GM12878 (cell line): ENCODE measurements at regions not wholly inside any gene's neighbourhood (a gene's known extent, or its start where the extent isn't known, plus 50 kb on each side); places are given as distances from the start of the nearest gene placed in this dataset.

Source experiments
- ATAC-seq: fragments of 200-7000 bp; cut with Tn5 transposase; 3 replicates; pipeline ENCODE4 v1.9.1; 2020; ENCODE audit warnings: mild to moderate bottlenecking, moderate library complexity
- BruUV-seq: library from RNA; stranded (reverse); fragments of 400-500 nt; replicated peaks from 2 replicates; lab custom pipeline; 2021; lab: Mats Ljungman, UMichigan
- CTCF ChIA-PET: fragments of 300-600 bp; sonication (Branson Sonifier 250); formaldehyde crosslinking; extraction: SDS; loops from one replicate; lab custom pipeline; 2021; ENCODE audit warnings: inconsistent platforms; lab: Yijun Ruan, JAX
- POLR2A ChIA-PET: fragments of 350-600 bp; formaldehyde crosslinking; extraction: SDS; loops from one replicate; lab custom pipeline; 2021; ENCODE audit warnings: inconsistent platforms; lab: Charles Lee
- RAD21 ChIA-PET: fragments of 300-600 bp; sonication (Branson Sonifier 250); formaldehyde crosslinking; loops from one replicate; lab custom pipeline; 2023; ENCODE audit warnings: antibody characterized with exemption; ENCODE audit not compliant: unreplicated experiment; lab: Charles Lee
- SMC1A ChIA-PET: fragments of 300-600 bp; sonication (Branson Sonifier 250); formaldehyde crosslinking; loops from one replicate; lab custom pipeline; 2023; ENCODE audit not compliant: unreplicated experiment, uncharacterized antibody; lab: Charles Lee
- DNase-seq: peaks from one replicate; pipeline ENCODE4 v3.0.0-alpha.2; 2011; ENCODE audit warnings: low read depth, low spot score
- FAIRE-seq: peaks from 3 replicates; lab custom pipeline; 2011; peaks lifted over from hg19 to GRCh38; lab: Jason Lieb, UNC
- H2AFZ ChIP-seq: 2 replicates; pipeline ENCODE4 v1.6.0; 2011; ENCODE audit warnings: low read depth, low read length, control low read depth; ENCODE audit not compliant: control insufficient read depth
- H3K27ac ChIP-seq: 2 replicates; pipeline ENCODE4 v1.5.1; 2011; ENCODE audit warnings: control low read depth; ENCODE audit not compliant: control insufficient read depth, insufficient read depth
- H3K27me3 ChIP-seq, 2 experiments: replicated peaks in 1 of 2; 2 replicates each; pipeline versions ENCODE4 v1.6.0 to v1.6.1; 2011; ENCODE audit warnings: low read length in 1 of 2; ENCODE audit not compliant: control insufficient read depth in 2 of 2, insufficient read depth in 2 of 2
- H3K36me3 ChIP-seq, 2 experiments: 2 replicates each; pipeline ENCODE4 v1.5.1; 2011; ENCODE audit warnings: low read length in 1 of 2; ENCODE audit not compliant: control insufficient read depth in 2 of 2, insufficient read depth in 2 of 2
- H3K4me1 ChIP-seq: 2 replicates; pipeline ENCODE4 v1.6.1; 2011; ENCODE audit warnings: mild to moderate bottlenecking, low read length, moderate library complexity, mixed read lengths; ENCODE audit not compliant: control insufficient read depth, insufficient read depth
- H3K4me2 ChIP-seq: 2 replicates; pipeline ENCODE4 v1.6.0; 2011; ENCODE audit warnings: control low read depth; ENCODE audit not compliant: control insufficient read depth, insufficient read depth
- H3K4me3 ChIP-seq: fragments of 200-600 bp; sonication (generic); 2 replicates; pipeline ENCODE4 v1.5.1; 2016
- H3K79me2 ChIP-seq: 2 replicates; pipeline ENCODE4 v1.6.0; 2011; ENCODE audit warnings: low read length; ENCODE audit not compliant: control insufficient read depth, insufficient read depth
- H3K9ac ChIP-seq: 2 replicates; pipeline ENCODE4 v1.8.0; 2011; ENCODE audit warnings: low read length, control low read depth, mixed read lengths; ENCODE audit not compliant: control insufficient read depth, insufficient read depth
- H3K9me3 ChIP-seq: replicated peaks from 3 replicates; pipeline ENCODE4 v1.5.1; 2011; ENCODE audit warnings: mild to moderate bottlenecking, low read length; ENCODE audit not compliant: control insufficient read depth, insufficient read depth
- H4K20me1 ChIP-seq: 2 replicates; pipeline ENCODE4 v1.6.0; 2011; ENCODE audit not compliant: control insufficient read depth, insufficient read depth
- EED ChIP-seq: sonication (generic); IDR thresholded peaks from 2 replicates; pipeline ENCODE4 v1.6.1; 2016; ENCODE audit warnings: antibody characterized with exemption, low read depth
- EGR1 ChIP-seq, 2 experiments: IDR thresholded peaks; 1 replicate in 1 of 2; 2 replicates in 1 of 2; pipeline ENCODE4 v1.6.1; 2011 to 2012; ENCODE audit warnings: low read depth in 2 of 2, low read length in 2 of 2, borderline replicate concordance in 1 of 2, mild to moderate bottlenecking in 1 of 2, moderate library complexity in 1 of 2
- FOS ChIP-seq: IDR thresholded peaks from 3 replicates; pipeline ENCODE4 v1.6.1; 2011; ENCODE audit warnings: borderline replicate concordance; ENCODE audit not compliant: insufficient read length; ENCODE audit errors: extremely low read depth
- HCFC1 ChIP-seq: fragments of 150-350 bp; IDR thresholded peaks from 2 replicates; pipeline ENCODE4 v1.6.1; 2014; ENCODE audit warnings: low read length
- IKZF1 ChIP-seq: fragments of 450-650 bp; conservative IDR thresholded peaks from 2 replicates; pipeline ENCODE4 v1.6.1; 2017; ENCODE audit warnings: antibody characterized with exemption, mild to moderate bottlenecking
- JUND ChIP-seq: IDR thresholded peaks from 2 replicates; pipeline ENCODE4 v1.6.1; 2012; ENCODE audit warnings: low read depth, mild to moderate bottlenecking, low read length, improper control_type of control experiment, moderate library complexity
- MYB ChIP-seq: fragments of 150-350 bp; IDR thresholded peaks from 2 replicates; pipeline ENCODE4 v1.6.1; 2014; ENCODE audit warnings: mild to moderate bottlenecking, low read depth, low read length, borderline replicate concordance
- NFYA ChIP-seq: IDR thresholded peaks from 2 replicates; pipeline ENCODE4 v1.6.1; 2011; ENCODE audit warnings: low read depth, mild to moderate bottlenecking, low read length, improper control_type of control experiment, borderline replicate concordance
- POLR2AphosphoS2 ChIP-seq: IDR thresholded peaks from 2 replicates; pipeline ENCODE4 v1.6.1; 2011; ENCODE audit warnings: low read depth, mild to moderate bottlenecking, low read length, improper control_type of control experiment, moderate library complexity
- RAD21 ChIP-seq: IDR thresholded peaks from 2 replicates; pipeline ENCODE4 v1.6.1; 2011; ENCODE audit warnings: mild to moderate bottlenecking, low read depth, low read length, moderate library complexity; ENCODE audit not compliant: insufficient read depth
- RB1 ChIP-seq: fragments of 450-650 bp; formaldehyde crosslinking; IDR thresholded peaks from 2 replicates; pipeline ENCODE4 v1.6.1; 2017; ENCODE audit warnings: mild to moderate bottlenecking, borderline replicate concordance
- SRF ChIP-seq, 2 experiments: IDR thresholded peaks; 2 replicates each; pipeline ENCODE4 v1.6.1; 2011; ENCODE audit warnings: low read depth in 2 of 2, low read length in 2 of 2, mild to moderate bottlenecking in 1 of 2, moderate library complexity in 1 of 2
- STAT1 ChIP-seq: fragments of 450-650 bp; conservative IDR thresholded peaks from 2 replicates; pipeline ENCODE4 v1.6.1; 2014; ENCODE audit warnings: antibody characterized with exemption, mild to moderate bottlenecking
- STAT3 ChIP-seq: IDR thresholded peaks from 2 replicates; pipeline ENCODE4 v1.6.1; 2011; ENCODE audit warnings: low read depth, low read length, improper control_type of control experiment
- WRNIP1 ChIP-seq: IDR thresholded peaks from 2 replicates; pipeline ENCODE4 v1.6.1; 2011; ENCODE audit warnings: low read depth, low read length, improper control_type of control experiment, borderline replicate concordance
- WGBS: methylation state at CpG from one replicate; pipeline ENCODE4 v1.1.6; 2016; ENCODE audit warnings: low lambda C conversion rate; ENCODE audit not compliant: insufficient replicate concordance, insufficient coverage; ENCODE audit errors: missing lambda C conversion rate; 5-methylcytosine and 5-hydroxymethylcytosine counted together
- in situ Hi-C: fragments of 300-500 bp; cut with MboI; formaldehyde crosslinking; loops from 9 replicates; pipeline ENCODE4 v1.14.3; 2018; ENCODE audit warnings: mixed read lengths
- intact Hi-C: fragments of 100-400 bp; cut with micrococcal nuclease; formaldehyde crosslinking; loops from one replicate; pipeline ENCODE4 v1.14.2; 2022; ENCODE audit not compliant: unreplicated experiment
- TF ChIP-seq, protein P1 (sequence below): fragments of 450-650 bp; IDR thresholded peaks from 2 replicates; pipeline ENCODE4 v1.6.1; 2018; ENCODE audit warnings: mild to moderate bottlenecking, low read depth, moderate library complexity; ENCODE audit not compliant: partially characterized antibody
- TF ChIP-seq, protein P2 (sequence below): fragments of 450-650 bp; IDR thresholded peaks from 2 replicates; pipeline ENCODE4 v1.6.1; 2016; ENCODE audit warnings: mild to moderate bottlenecking, moderate library complexity, borderline replicate concordance

DNA sequence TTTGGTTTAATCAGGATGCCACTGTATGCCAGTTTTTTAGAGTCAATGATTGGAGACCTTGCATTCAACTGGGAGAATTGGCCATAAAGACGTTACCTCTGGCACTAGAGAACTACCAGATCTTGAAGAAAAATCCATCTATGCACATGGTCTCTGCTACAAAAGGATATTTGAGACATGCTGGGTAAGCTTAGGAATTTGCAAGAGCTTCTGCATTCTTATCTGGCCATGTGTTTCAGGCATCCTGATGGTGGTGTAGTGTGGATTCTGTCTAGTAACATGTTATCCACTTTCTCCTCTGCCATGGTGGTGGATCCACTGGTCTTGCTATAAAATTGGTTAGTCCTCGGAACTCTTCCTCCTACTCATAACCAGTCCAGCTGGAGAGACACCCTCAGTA, 185.3 kb upstream of the WDFY3 start:
- no peak for ATAC-seq
- POLR2A ChIA-PET: no interaction called here

More for the DNA sequence above, 185.3 kb upstream of the WDFY3 start:
- ChIA-PET CTCF (interaction anchor here (0.6 to 0.8 kb wide), 2 partner anchors 596 to 893 kb away, joined by 3 to 4 read pairs; no protein-coding TSS in a partner anchor), SMC1A (interaction anchor here (0.9 kb wide), 1 partner anchor 595 kb away, joined by 4 read pairs; no protein-coding TSS in a partner anchor)
- Histone ChIP-seq H3K79me2 (no peaks in the 10 kb centered on the region), H3K36me3 (no peaks in the 10 kb centered on the region), H3K4me2 (no peak overlapping the region), H4K20me1 (no peaks in the 10 kb centered on the region), H3K4me1 (no peaks in the 10 kb centered on the region), H3K9ac (no peak overlapping the region), H3K27me3 (no peaks in the 10 kb centered on the region), H3K4me3 (no peak overlapping the region), H3K9me3 (no peaks in the 10 kb centered on the region), H2AFZ (no peak overlapping the region)
- in situ Hi-C loops (no loop called here), intact Hi-C loops (no loop called here)
- 0% methylated on average over 2 of the region's 2 CpGs for WGBS
- DNase-seq (no peak), FAIRE-seq (no peak)
- no peak for TF ChIP-seq RAD21
- TF ChIP-seq, protein P1, sequence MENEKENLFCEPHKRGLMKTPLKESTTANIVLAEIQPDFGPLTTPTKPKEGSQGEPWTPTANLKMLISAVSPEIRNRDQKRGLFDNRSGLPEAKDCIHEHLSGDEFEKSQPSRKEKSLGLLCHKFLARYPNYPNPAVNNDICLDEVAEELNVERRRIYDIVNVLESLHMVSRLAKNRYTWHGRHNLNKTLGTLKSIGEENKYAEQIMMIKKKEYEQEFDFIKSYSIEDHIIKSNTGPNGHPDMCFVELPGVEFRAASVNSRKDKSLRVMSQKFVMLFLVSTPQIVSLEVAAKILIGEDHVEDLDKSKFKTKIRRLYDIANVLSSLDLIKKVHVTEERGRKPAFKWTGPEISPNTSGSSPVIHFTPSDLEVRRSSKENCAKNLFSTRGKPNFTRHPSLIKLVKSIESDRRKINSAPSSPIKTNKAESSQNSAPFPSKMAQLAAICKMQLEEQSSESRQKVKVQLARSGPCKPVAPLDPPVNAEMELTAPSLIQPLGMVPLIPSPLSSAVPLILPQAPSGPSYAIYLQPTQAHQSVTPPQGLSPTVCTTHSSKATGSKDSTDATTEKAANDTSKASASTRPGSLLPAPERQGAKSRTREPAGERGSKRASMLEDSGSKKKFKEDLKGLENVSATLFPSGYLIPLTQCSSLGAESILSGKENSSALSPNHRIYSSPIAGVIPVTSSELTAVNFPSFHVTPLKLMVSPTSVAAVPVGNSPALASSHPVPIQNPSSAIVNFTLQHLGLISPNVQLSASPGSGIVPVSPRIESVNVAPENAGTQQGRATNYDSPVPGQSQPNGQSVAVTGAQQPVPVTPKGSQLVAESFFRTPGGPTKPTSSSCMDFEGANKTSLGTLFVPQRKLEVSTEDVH: no peak
- no peak for TF ChIP-seq POLR2AphosphoS2
- TF ChIP-seq IKZF1: no peak
- no peak for TF ChIP-seq EED
- no peak for TF ChIP-seq HCFC1
- no peak for TF ChIP-seq STAT3
- TF ChIP-seq RB1: no peak
- no peak for TF ChIP-seq MYB
- TF ChIP-seq, protein P2, sequence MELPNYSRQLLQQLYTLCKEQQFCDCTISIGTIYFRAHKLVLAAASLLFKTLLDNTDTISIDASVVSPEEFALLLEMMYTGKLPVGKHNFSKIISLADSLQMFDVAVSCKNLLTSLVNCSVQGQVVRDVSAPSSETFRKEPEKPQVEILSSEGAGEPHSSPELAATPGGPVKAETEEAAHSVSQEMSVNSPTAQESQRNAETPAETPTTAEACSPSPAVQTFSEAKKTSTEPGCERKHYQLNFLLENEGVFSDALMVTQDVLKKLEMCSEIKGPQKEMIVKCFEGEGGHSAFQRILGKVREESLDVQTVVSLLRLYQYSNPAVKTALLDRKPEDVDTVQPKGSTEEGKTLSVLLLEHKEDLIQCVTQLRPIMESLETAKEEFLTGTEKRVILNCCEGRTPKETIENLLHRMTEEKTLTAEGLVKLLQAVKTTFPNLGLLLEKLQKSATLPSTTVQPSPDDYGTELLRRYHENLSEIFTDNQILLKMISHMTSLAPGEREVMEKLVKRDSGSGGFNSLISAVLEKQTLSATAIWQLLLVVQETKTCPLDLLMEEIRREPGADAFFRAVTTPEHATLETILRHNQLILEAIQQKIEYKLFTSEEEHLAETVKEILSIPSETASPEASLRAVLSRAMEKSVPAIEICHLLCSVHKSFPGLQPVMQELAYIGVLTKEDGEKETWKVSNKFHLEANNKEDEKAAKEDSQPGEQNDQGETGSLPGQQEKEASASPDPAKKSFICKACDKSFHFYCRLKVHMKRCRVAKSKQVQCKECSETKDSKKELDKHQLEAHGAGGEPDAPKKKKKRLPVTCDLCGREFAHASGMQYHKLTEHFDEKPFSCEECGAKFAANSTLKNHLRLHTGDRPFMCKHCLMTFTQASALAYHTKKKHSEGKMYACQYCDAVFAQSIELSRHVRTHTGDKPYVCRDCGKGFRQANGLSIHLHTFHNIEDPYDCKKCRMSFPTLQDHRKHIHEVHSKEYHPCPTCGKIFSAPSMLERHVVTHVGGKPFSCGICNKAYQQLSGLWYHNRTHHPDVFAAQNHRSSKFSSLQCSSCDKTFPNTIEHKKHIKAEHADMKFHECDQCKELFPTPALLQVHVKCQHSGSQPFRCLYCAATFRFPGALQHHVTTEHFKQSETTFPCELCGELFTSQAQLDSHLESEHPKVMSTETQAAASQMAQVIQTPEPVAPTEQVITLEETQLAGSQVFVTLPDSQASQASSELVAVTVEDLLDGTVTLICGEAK: no peak
- no peak for TF ChIP-seq FOS
- TF ChIP-seq JUND: no peak
- no peak for TF ChIP-seq WRNIP1
- TF ChIP-seq SRF (IDR thresholded peaks at IDR 0.05; ENCODE audit: low read depth in 2 of 2, low read length in 2 of 2): no peak
- TF ChIP-seq STAT1: no peak
- TF ChIP-seq EGR1 (IDR thresholded peaks at IDR 0.05; ENCODE audit: borderline replicate concordance in 1 of 2, low read depth in 2 of 2, low read length in 2 of 2): no peak
- no peak for TF ChIP-seq NFYA
- TF ChIP-seq, all 136 proteins: peak for 0
- RAD21 ChIA-PET: no interaction called here
- H3K27ac ChIP-seq: no peak overlapping the region
- BruUV-seq: no TSS peak
